DOHH2 (cell line): ENCODE measurements at regions not wholly inside any gene's neighbourhood (a gene's known extent, or its start where the extent isn't known, plus 50 kb on each side); places are given as distances from the start of the nearest gene placed in this dataset.

Experiments used
- H3F3A ChIP-seq: fragments of 200-600 bp; sonication (generic), shearing (Covaris generic); 2 replicates; pipeline ENCODE4 v1.6.0; 2016; ENCODE audit warnings: antibody characterized with exemption, mild to moderate bottlenecking; ENCODE audit not compliant: control insufficient read depth, insufficient read depth
- H3K27ac ChIP-seq: fragments of 200-600 bp; sonication (generic); 2 replicates; pipeline ENCODE4 v1.5.1; 2014; ENCODE audit warnings: low read depth, mild to moderate bottlenecking, low read length, moderate library complexity
- H3K27me3 ChIP-seq: fragments of 200-600 bp; sonication (generic); 2 replicates; pipeline ENCODE4 v1.6.1; 2014; ENCODE audit warnings: mild to moderate bottlenecking, low read length, mixed read lengths; ENCODE audit not compliant: control insufficient read depth
- H3K36me3 ChIP-seq: fragments of 200-600 bp; sonication (generic); 2 replicates; pipeline ENCODE4 v1.6.1; 2014; ENCODE audit warnings: mild to moderate bottlenecking, low read length, moderate library complexity, mixed read lengths; ENCODE audit not compliant: control insufficient read depth
- H3K4me1 ChIP-seq: fragments of 200-600 bp; sonication (generic); 2 replicates; pipeline ENCODE4 v1.6.1; 2014; ENCODE audit warnings: mild to moderate bottlenecking, low read length, mixed read lengths; ENCODE audit not compliant: control insufficient read depth
- H3K4me2 ChIP-seq: fragments of 200-600 bp; sonication (generic); 2 replicates; pipeline ENCODE4 v1.6.0; 2014; ENCODE audit warnings: mild to moderate bottlenecking, low read length, moderate library complexity
- H3K4me3 ChIP-seq: fragments of 200-600 bp; sonication (generic); 2 replicates; pipeline ENCODE4 v1.5.1; 2014; ENCODE audit warnings: mild to moderate bottlenecking, low read length, mixed read lengths
- H3K79me2 ChIP-seq: fragments of 200-600 bp; sonication (generic); 2 replicates; pipeline ENCODE4 v1.6.1; 2014; ENCODE audit warnings: mild to moderate bottlenecking, low read length, mixed read lengths; ENCODE audit not compliant: control insufficient read depth
- H3K9me2 ChIP-seq: fragments of 200-600 bp; sonication (generic); replicated peaks from 2 replicates; pipeline ENCODE4 v1.6.1; 2014; ENCODE audit warnings: mild to moderate bottlenecking, low read length, mixed read lengths; ENCODE audit not compliant: control insufficient read depth
- H3K9me3 ChIP-seq: fragments of 200-600 bp; sonication (generic); 2 replicates; pipeline ENCODE4 v1.6.1; 2014; ENCODE audit warnings: antibody characterized with exemption, low read length, mixed read lengths; ENCODE audit not compliant: control insufficient read depth, insufficient read depth
- H4K20me1 ChIP-seq: fragments of 200-600 bp; sonication (generic); 2 replicates; pipeline ENCODE4 v1.6.0; 2014; ENCODE audit warnings: low read depth, mild to moderate bottlenecking, antibody characterized with exemption, low read length, moderate library complexity; ENCODE audit not compliant: control insufficient read depth, insufficient read depth
- CTCF ChIP-seq: fragments of 200-600 bp; sonication (generic); IDR thresholded peaks from one replicate; pipeline ENCODE4 v1.5.1; 2014; ENCODE audit warnings: antibody characterized with exemption, mild to moderate bottlenecking, low read depth, low read length; ENCODE audit not compliant: poor library complexity, severe bottlenecking
- EZH2phosphoT487 ChIP-seq: fragments of 200-600 bp; sonication (generic); IDR thresholded peaks from 2 replicates; pipeline ENCODE4 v1.6.1; 2017; ENCODE audit warnings: borderline replicate concordance, mild to moderate bottlenecking, antibody characterized with exemption, low read length, moderate library complexity, mixed read lengths

- no peak for TF ChIP-seq CTCF
- no peak for TF ChIP-seq EZH2phosphoT487
- Histone ChIP-seq H3K79me2 (no peaks in the 10 kb centered on the region), H3F3A (no peaks in the 10 kb centered on the region), H3K27me3 (no peaks in the 10 kb centered on the region), H3K4me1 (no peaks in the 10 kb centered on the region), H3K36me3 (no peaks in the 10 kb centered on the region), H3K9me2 (no peaks in the 10 kb centered on the region), H3K4me2 (no peak overlapping the region), H3K4me3 (no peak overlapping the region), H3K9me3 (no peaks in the 10 kb centered on the region), H3K27ac (no peak overlapping the region), H4K20me1 (no peaks in the 10 kb centered on the region)
Observed at GRCh38 chr3:168828536-168828935, 732.8 kb upstream of the GOLIM4 start.

- no peak overlapping the region for H3K27ac ChIP-seq
- H3K9me2 ChIP-seq = no peaks in the 10 kb centered on the region
- TF ChIP-seq CTCF = no peak
- no peak for TF ChIP-seq EZH2phosphoT487
Observed at GRCh38 chr3:168828014-168828413, 732.3 kb upstream of the GOLIM4 start.

GRCh38 chr3:168824107-168824506 is 728.4 kb upstream of the GOLIM4 start:
- Histone ChIP-seq H3K4me1 (no peaks in the 10 kb centered on the region), H3K4me3 (no peak overlapping the region), H3K27ac (no peak overlapping the region), H3K79me2 (no peaks in the 10 kb centered on the region), H4K20me1 (no peaks in the 10 kb centered on the region), H3K4me2 (no peak overlapping the region), H3K9me3 (no peaks in the 10 kb centered on the region), H3K27me3 (no peaks in the 10 kb centered on the region), H3K36me3 (no peaks in the 10 kb centered on the region), H3F3A (no peaks in the 10 kb centered on the region), H3K9me2 (no peaks in the 10 kb centered on the region)
- TF ChIP-seq CTCF = no peak
- TF ChIP-seq EZH2phosphoT487 = no peak

More at GRCh38 chr3:168828014-168828413, 732.3 kb upstream of the GOLIM4 start:
- Histone ChIP-seq H3F3A (no peaks in the 10 kb centered on the region), H3K79me2 (no peaks in the 10 kb centered on the region), H3K36me3 (no peaks in the 10 kb centered on the region), H4K20me1 (no peaks in the 10 kb centered on the region), H3K4me1 (no peaks in the 10 kb centered on the region), H3K4me2 (no peak overlapping the region), H3K27me3 (no peaks in the 10 kb centered on the region), H3K4me3 (no peak overlapping the region), H3K9me3 (no peaks in the 10 kb centered on the region)

GRCh38 chr3:168823466-168823865 is 727.7 kb upstream of the GOLIM4 start:
- H3F3A ChIP-seq = no peaks in the 10 kb centered on the region
- no peaks in the 10 kb centered on the region for H4K20me1 ChIP-seq
- no peak overlapping the region for H3K4me2 ChIP-seq
- H3K79me2 ChIP-seq = no peaks in the 10 kb centered on the region
- H3K4me1 ChIP-seq = no peaks in the 10 kb centered on the region
- H3K36me3 ChIP-seq = no peaks in the 10 kb centered on the region
- H3K27me3 ChIP-seq = no peaks in the 10 kb centered on the region
- no peak overlapping the region for H3K4me3 ChIP-seq
- TF ChIP-seq CTCF (no peak), EZH2phosphoT487 (no peak)
- no peaks in the 10 kb centered on the region for H3K9me3 ChIP-seq
- no peak overlapping the region for H3K27ac ChIP-seq
- no peaks in the 10 kb centered on the region for H3K9me2 ChIP-seq
